ENCODE measurements at regions not wholly inside any gene's neighbourhood (a gene's known extent, or its start where the extent isn't known, plus 50 kb on each side); places are given as distances from the start of the nearest gene placed in this dataset.

GRCh38 chr3:144296808-144297207 is 325.2 kb downstream of the DIPK2A start:
- H3K9ac ChIP-seq (ENCODE audit: low read depth in 1 of 3, low read length in 3 of 3) = no peak overlapping the region

GRCh38 chr3:144301863-144302262 is 330.2 kb downstream of the DIPK2A start:
- Histone ChIP-seq H3K9ac (ENCODE audit: low read depth in 1 of 3, low read length in 3 of 3) (no peak overlapping the region), H3K27me3 (ENCODE audit: control insufficient read depth in 3 of 3, insufficient read depth in 3 of 3, low read length in 3 of 3) (no peaks in the 10 kb centered on the region), H3K9me3 (ENCODE audit: control insufficient read depth in 3 of 3, low read length in 3 of 3) (no peaks in the 10 kb centered on the region), H3K36me3 (ENCODE audit: control insufficient read depth in 3 of 3, insufficient read depth in 3 of 3, low read length in 3 of 3) (no peaks in the 10 kb centered on the region), H3K4me3 (ENCODE audit: low read length in 3 of 3) (no peak overlapping the region), H3K4me1 (ENCODE audit: control insufficient read depth in 3 of 3, insufficient read depth in 3 of 3, low read length in 3 of 3) (no peaks in the 10 kb centered on the region), H3K27ac (ENCODE audit: low read depth, low read length) (no peak overlapping the region)

More at GRCh38 chr3:144296808-144297207, 325.2 kb downstream of the DIPK2A start:
- Histone ChIP-seq H3K9me3 (ENCODE audit: control insufficient read depth in 3 of 3, low read length in 3 of 3) (peaks cover 0 to under 1% (median 0%) of the 10 kb centered on the region in 3 donors), H3K4me3 (ENCODE audit: low read length in 3 of 3) (no peak overlapping the region), H3K4me1 (ENCODE audit: control insufficient read depth in 3 of 3, insufficient read depth in 3 of 3, low read length in 3 of 3) (no peaks in the 10 kb centered on the region), H3K36me3 (ENCODE audit: control insufficient read depth in 3 of 3, insufficient read depth in 3 of 3, low read length in 3 of 3) (no peaks in the 10 kb centered on the region), H3K27me3 (ENCODE audit: control insufficient read depth in 3 of 3, insufficient read depth in 3 of 3, low read length in 3 of 3) (no peaks in the 10 kb centered on the region), H3K27ac (ENCODE audit: low read depth, low read length) (no peak overlapping the region)

GRCh38 chr3:144307951-144308350 is 336.3 kb downstream of the DIPK2A start:
- no peaks in the 10 kb centered on the region for H3K36me3 ChIP-seq (ENCODE audit: control insufficient read depth in 3 of 3, insufficient read depth in 3 of 3, low read length in 3 of 3)
- no peak overlapping the region for H3K9ac ChIP-seq (ENCODE audit: low read depth in 1 of 3, low read length in 3 of 3)
- H3K4me1 ChIP-seq (ENCODE audit: control insufficient read depth in 3 of 3, insufficient read depth in 3 of 3, low read length in 3 of 3) = no peaks in the 10 kb centered on the region
- no peak overlapping the region for H3K4me3 ChIP-seq (ENCODE audit: low read length in 3 of 3)
- no peaks in the 10 kb centered on the region for H3K27me3 ChIP-seq (ENCODE audit: control insufficient read depth in 3 of 3, insufficient read depth in 3 of 3, low read length in 3 of 3)
- no peaks in the 10 kb centered on the region for H3K9me3 ChIP-seq (ENCODE audit: control insufficient read depth in 3 of 3, low read length in 3 of 3)
- no peak overlapping the region for H3K27ac ChIP-seq (ENCODE audit: low read depth, low read length)

- H3K27me3 ChIP-seq (ENCODE audit: control insufficient read depth in 3 of 3, insufficient read depth in 3 of 3, low read length in 3 of 3) = no peaks in the 10 kb centered on the region
- no peaks in the 10 kb centered on the region for H3K9me3 ChIP-seq (ENCODE audit: control insufficient read depth in 3 of 3, low read length in 3 of 3)
- no peak overlapping the region for H3K4me3 ChIP-seq (ENCODE audit: low read length in 3 of 3)
- no peaks in the 10 kb centered on the region for H3K4me1 ChIP-seq (ENCODE audit: control insufficient read depth in 3 of 3, insufficient read depth in 3 of 3, low read length in 3 of 3)
- H3K9ac ChIP-seq (ENCODE audit: low read depth in 1 of 3, low read length in 3 of 3) = no peak overlapping the region
- no peaks in the 10 kb centered on the region for H3K36me3 ChIP-seq (ENCODE audit: control insufficient read depth in 3 of 3, insufficient read depth in 3 of 3, low read length in 3 of 3)
- no peak overlapping the region for H3K27ac ChIP-seq (ENCODE audit: low read depth, low read length)
Observed at GRCh38 chr3:144308396-144308795, 336.8 kb downstream of the DIPK2A start.

GRCh38 chr3:144312702-144313101 is 341.1 kb downstream of the DIPK2A start:
- Histone ChIP-seq H3K36me3 (ENCODE audit: control insufficient read depth in 3 of 3, insufficient read depth in 3 of 3, low read length in 3 of 3) (no peaks in the 10 kb centered on the region), H3K27me3 (ENCODE audit: control insufficient read depth in 3 of 3, insufficient read depth in 3 of 3, low read length in 3 of 3) (no peaks in the 10 kb centered on the region), H3K9ac (ENCODE audit: low read depth in 1 of 3, low read length in 3 of 3) (no peak overlapping the region), H3K4me1 (ENCODE audit: control insufficient read depth in 3 of 3, insufficient read depth in 3 of 3, low read length in 3 of 3) (no peaks in the 10 kb centered on the region), H3K9me3 (ENCODE audit: control insufficient read depth in 3 of 3, low read length in 3 of 3) (no peaks in the 10 kb centered on the region), H3K27ac (ENCODE audit: low read depth, low read length) (no peak overlapping the region), H3K4me3 (ENCODE audit: low read length in 3 of 3) (no peak overlapping the region)

- Histone ChIP-seq H3K4me1 (ENCODE audit: control insufficient read depth in 3 of 3, insufficient read depth in 3 of 3, low read length in 3 of 3) (no peaks in the 10 kb centered on the region), H3K4me3 (ENCODE audit: low read length in 3 of 3) (no peak overlapping the region), H3K9ac (ENCODE audit: low read depth in 1 of 3, low read length in 3 of 3) (no peak overlapping the region), H3K9me3 (ENCODE audit: control insufficient read depth in 3 of 3, low read length in 3 of 3) (no peaks in the 10 kb centered on the region), H3K27me3 (ENCODE audit: control insufficient read depth in 3 of 3, insufficient read depth in 3 of 3, low read length in 3 of 3) (no peaks in the 10 kb centered on the region), H3K36me3 (ENCODE audit: control insufficient read depth in 3 of 3, insufficient read depth in 3 of 3, low read length in 3 of 3) (no peaks in the 10 kb centered on the region), H3K27ac (ENCODE audit: low read depth, low read length) (no peak overlapping the region)
Observed at GRCh38 chr3:144314946-144315345, 343.3 kb downstream of the DIPK2A start.

- no peaks in the 10 kb centered on the region for H3K36me3 ChIP-seq (ENCODE audit: control insufficient read depth in 3 of 3, insufficient read depth in 3 of 3, low read length in 3 of 3)
- H3K4me1 ChIP-seq (ENCODE audit: control insufficient read depth in 3 of 3, insufficient read depth in 3 of 3, low read length in 3 of 3) = no peaks in the 10 kb centered on the region
- H3K9me3 ChIP-seq (ENCODE audit: control insufficient read depth in 3 of 3, low read length in 3 of 3) = no peaks in the 10 kb centered on the region
- no peaks in the 10 kb centered on the region for H3K27me3 ChIP-seq (ENCODE audit: control insufficient read depth in 3 of 3, insufficient read depth in 3 of 3, low read length in 3 of 3)
- H3K4me3 ChIP-seq (ENCODE audit: low read length in 3 of 3) = no peak overlapping the region
- no peak overlapping the region for H3K9ac ChIP-seq (ENCODE audit: low read depth in 1 of 3, low read length in 3 of 3)
- H3K27ac ChIP-seq (ENCODE audit: low read depth, low read length) = no peak overlapping the region
Observed at GRCh38 chr3:144317961-144318360, 346.3 kb downstream of the DIPK2A start.

- Histone ChIP-seq H3K4me1 (ENCODE audit: control insufficient read depth in 3 of 3, insufficient read depth in 3 of 3, low read length in 3 of 3) (no peaks in the 10 kb centered on the region), H3K9ac (ENCODE audit: low read depth in 1 of 3, low read length in 3 of 3) (no peak overlapping the region), H3K9me3 (ENCODE audit: control insufficient read depth in 3 of 3, low read length in 3 of 3) (peaks cover 0 to 5% (median 0%) of the 10 kb centered on the region in 3 donors), H3K27me3 (ENCODE audit: control insufficient read depth in 3 of 3, insufficient read depth in 3 of 3, low read length in 3 of 3) (no peaks in the 10 kb centered on the region), H3K4me3 (ENCODE audit: low read length in 3 of 3) (no peak overlapping the region), H3K36me3 (ENCODE audit: control insufficient read depth in 3 of 3, insufficient read depth in 3 of 3, low read length in 3 of 3) (no peaks in the 10 kb centered on the region), H3K27ac (ENCODE audit: low read depth, low read length) (no peak overlapping the region)
Observed at GRCh38 chr3:144324076-144324475, 352.5 kb downstream of the DIPK2A start.

GRCh38 chr3:144332868-144333267 is 361.2 kb downstream of the DIPK2A start:
- Histone ChIP-seq H3K4me3 (ENCODE audit: low read length in 3 of 3) (no peak overlapping the region), H3K36me3 (ENCODE audit: control insufficient read depth in 3 of 3, insufficient read depth in 3 of 3, low read length in 3 of 3) (no peaks in the 10 kb centered on the region)

GRCh38 chr3:144341471-144341870 is 369.8 kb downstream of the DIPK2A start:
- Histone ChIP-seq H3K27me3 (ENCODE audit: control insufficient read depth in 3 of 3, insufficient read depth in 3 of 3, low read length in 3 of 3) (no peaks in the 10 kb centered on the region), H3K9me3 (ENCODE audit: control insufficient read depth in 3 of 3, low read length in 3 of 3) (no peaks in the 10 kb centered on the region), H3K4me1 (ENCODE audit: control insufficient read depth in 3 of 3, insufficient read depth in 3 of 3, low read length in 3 of 3) (no peaks in the 10 kb centered on the region), H3K36me3 (ENCODE audit: control insufficient read depth in 3 of 3, insufficient read depth in 3 of 3, low read length in 3 of 3) (no peaks in the 10 kb centered on the region), H3K4me3 (ENCODE audit: low read length in 3 of 3) (no peak overlapping the region), H3K9ac (ENCODE audit: low read depth in 1 of 3, low read length in 3 of 3) (no peak overlapping the region), H3K27ac (ENCODE audit: low read depth, low read length) (no peak overlapping the region)

More at GRCh38 chr3:144332868-144333267, 361.2 kb downstream of the DIPK2A start:
- Histone ChIP-seq H3K9me3 (ENCODE audit: control insufficient read depth in 3 of 3, low read length in 3 of 3) (peaks cover 0 to under 1% (median 0%) of the 10 kb centered on the region in 3 donors), H3K9ac (ENCODE audit: low read depth in 1 of 3, low read length in 3 of 3) (no peak overlapping the region), H3K4me1 (ENCODE audit: control insufficient read depth in 3 of 3, insufficient read depth in 3 of 3, low read length in 3 of 3) (no peaks in the 10 kb centered on the region), H3K27ac (ENCODE audit: low read depth, low read length) (no peak overlapping the region), H3K27me3 (ENCODE audit: control insufficient read depth in 3 of 3, insufficient read depth in 3 of 3, low read length in 3 of 3) (no peaks in the 10 kb centered on the region)

GRCh38 chr3:144343343-144343742 is 371.7 kb downstream of the DIPK2A start:
- Histone ChIP-seq H3K4me1 (ENCODE audit: control insufficient read depth in 3 of 3, insufficient read depth in 3 of 3, low read length in 3 of 3) (no peaks in the 10 kb centered on the region), H3K36me3 (ENCODE audit: control insufficient read depth in 3 of 3, insufficient read depth in 3 of 3, low read length in 3 of 3) (no peaks in the 10 kb centered on the region), H3K27ac (ENCODE audit: low read depth, low read length) (no peak overlapping the region), H3K9ac (ENCODE audit: low read depth in 1 of 3, low read length in 3 of 3) (no peak overlapping the region), H3K27me3 (ENCODE audit: control insufficient read depth in 3 of 3, insufficient read depth in 3 of 3, low read length in 3 of 3) (no peaks in the 10 kb centered on the region), H3K9me3 (ENCODE audit: control insufficient read depth in 3 of 3, low read length in 3 of 3) (no peaks in the 10 kb centered on the region), H3K4me3 (ENCODE audit: low read length in 3 of 3) (no peak overlapping the region)
